Renal cortex interstitium (tissue), 11 donors: ENCODE measurements at regions not wholly inside any gene's neighbourhood (a gene's known extent, or its start where the extent isn't known, plus 50 kb on each side); places are given as distances from the start of the nearest gene placed in this dataset.
"Not testable (repeated sequence)": the region's sequence is repeated elsewhere in the genome, so short reads cannot be mapped to it uniquely, and the experiment has no call there.

Source experiments
- DNase-seq, 11 donors: peaks; one replicate each; pipeline ENCODE4 v3.0.0-alpha.2; 2013; ENCODE audit warnings: low read depth in 9 of 11, low spot score in 4 of 11; ENCODE audit errors: extremely low read depth in 1 of 11

GRCh38 chr17:55898195-55898594 is 147.3 kb downstream of the PCTP start:
- DNase-seq = no peak

- DNase-seq = no peak
Observed at GRCh38 chr17:55900188-55900587, 149.3 kb downstream of the PCTP start.

- no peak for DNase-seq
Observed at GRCh38 chr17:55903028-55903690, 152.3 kb downstream of the PCTP start.

DNA sequence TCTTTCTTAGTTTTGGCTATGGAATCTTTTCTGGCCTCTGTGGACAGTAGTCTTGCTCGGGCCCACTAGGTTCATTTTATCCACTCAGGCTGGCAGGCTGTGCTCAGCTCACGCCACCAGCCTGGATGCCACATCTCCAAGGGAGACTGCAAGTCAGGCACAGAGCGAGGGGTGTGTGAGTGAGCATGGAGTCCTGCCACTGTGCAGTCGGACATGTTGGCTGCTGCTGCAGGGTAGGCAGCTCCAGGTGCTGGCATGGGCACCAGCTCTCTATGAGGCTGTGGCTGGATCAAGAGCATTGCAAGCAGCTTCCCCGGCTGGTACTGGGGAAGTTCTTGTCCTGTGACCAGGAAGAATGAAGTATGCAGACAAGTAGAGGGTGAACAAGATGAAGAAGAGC is 158.9 kb downstream of the PCTP start:
- DNase-seq = no peak

DNA sequence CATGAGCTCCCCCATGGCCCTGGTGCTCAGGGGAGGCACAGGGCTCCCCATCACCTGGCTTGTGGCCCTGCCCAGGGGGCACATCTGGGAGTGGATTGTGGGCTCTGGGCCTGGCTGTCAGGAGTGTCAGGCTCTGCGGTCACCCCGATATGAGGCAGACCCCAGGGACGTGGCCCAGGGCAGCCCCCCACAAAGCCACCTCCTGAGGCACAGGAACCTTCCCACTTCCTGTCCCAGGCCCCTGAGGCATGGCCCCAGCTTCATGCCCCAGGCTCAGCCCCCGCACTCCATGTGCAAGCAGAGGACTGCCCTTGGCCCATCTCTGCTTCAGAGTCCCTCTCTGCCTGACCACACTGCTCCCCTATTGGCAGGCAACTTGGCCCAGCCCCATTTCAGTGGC is 160.3 kb downstream of the PCTP start:
- no peak for DNase-seq

DNA sequence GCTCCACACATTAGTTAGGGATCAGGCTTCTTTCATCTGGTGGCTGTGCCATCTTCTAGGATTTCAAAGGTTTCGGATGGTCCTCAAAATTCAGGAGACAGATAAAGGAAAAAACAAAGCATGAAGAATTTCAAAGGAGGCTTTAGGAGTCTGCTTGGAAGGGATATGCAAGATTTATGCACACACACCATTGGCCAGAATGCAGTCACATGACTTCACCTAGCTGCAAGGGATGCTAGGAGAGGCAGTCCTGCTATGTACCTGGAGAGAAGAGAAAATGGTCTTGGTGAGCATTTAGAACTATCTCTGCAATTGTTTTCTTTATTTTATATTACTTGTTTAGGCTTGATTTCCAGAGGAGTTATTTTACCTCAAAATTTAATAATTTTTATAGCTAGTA is 174.6 kb downstream of the PCTP start:
- no peak for DNase-seq

DNA sequence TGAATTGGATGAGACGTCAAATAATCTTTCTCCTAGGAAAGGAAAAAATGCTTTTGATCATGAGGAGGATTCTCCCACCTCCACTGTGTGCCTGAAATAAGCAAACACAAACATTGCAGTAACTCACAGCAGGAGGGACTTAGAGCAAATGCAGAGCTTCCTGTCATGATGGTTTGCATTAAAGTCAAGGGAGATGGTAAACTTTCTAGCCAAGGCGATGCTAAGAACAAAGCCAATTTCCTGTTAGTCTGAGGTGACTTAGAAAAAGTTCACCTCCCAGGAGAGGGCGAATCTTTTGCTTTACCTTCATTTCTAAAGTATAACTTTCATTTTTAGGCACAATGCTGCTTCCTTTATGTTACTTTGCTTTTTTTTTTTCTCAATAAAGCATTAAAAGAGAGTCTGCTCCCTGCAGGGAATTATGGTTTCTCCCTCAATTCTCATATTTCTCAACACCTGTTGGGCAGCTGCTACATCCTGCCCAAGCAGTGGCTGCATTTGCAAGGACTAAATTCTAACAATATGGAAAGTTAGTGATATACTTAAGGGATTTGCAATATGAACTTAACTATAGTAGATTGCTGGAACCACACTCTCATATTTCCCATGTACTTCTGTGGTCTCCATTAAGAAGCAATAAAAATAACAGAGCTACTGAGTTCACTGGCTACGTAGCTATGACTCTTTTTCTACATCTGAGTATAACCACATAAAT is 175.6 kb downstream of the PCTP start:
- no peak for DNase-seq

DNA sequence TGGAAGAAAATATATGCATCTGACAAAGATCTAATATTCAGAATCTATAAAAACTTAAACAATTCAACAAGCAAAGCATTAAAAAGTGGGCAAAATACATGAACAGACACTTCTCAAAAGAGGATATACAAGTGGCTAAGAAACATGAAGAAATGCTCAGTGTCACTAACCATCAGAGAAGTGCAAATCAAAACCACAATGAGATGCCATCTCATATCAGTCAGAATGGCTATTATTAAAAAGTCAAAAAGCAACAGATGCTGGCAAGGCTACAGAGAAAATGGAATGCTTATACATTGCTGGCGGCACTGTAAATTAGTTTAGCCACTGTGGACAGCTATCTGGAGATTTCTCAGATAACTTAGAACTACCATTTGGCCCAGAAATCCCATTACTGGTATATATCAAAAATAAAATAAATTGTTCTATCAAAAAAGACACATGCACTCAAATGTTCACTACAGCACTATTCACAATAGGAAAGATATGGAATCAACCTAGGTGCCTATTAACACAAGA is 179.5 kb downstream of the PCTP start:
- no peak for DNase-seq

GRCh38 chr17:55931446-55931845 is 180.6 kb downstream of the PCTP start:
- DNase-seq = no peak

- no peak for DNase-seq
Observed at GRCh38 chr17:55932973-55933372, 182.1 kb downstream of the PCTP start.

GRCh38 chr17:55939181-55939810 is 188.4 kb downstream of the PCTP start:
- not testable (repeated sequence) for DNase-seq

- DNase-seq = no peak
Observed at GRCh38 chr17:55959756-55960155, 193.5 kb upstream of the ANKFN1 start.

DNA sequence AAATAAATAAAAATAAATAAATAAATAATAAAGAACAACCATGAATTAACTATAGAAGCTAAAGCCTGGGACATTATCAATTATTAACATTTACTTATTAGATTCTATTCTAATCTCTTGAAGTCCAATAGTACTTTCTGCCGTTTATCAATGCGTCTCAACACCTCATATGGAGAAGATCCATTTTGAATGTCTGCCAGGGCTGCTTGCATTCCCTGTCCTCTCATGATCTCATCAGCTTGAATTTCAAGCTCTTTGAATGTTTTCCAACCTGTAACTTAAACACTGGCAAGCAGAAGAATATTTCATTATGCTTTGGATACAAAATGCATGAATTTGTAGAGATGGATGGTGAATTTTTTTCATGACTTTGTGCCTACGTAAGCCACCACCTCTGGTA is 191.9 kb upstream of the ANKFN1 start:
- DNase-seq = no peak

GRCh38 chr17:55962951-55963401 is 190.3 kb upstream of the ANKFN1 start:
- DNase-seq = no peak

DNA sequence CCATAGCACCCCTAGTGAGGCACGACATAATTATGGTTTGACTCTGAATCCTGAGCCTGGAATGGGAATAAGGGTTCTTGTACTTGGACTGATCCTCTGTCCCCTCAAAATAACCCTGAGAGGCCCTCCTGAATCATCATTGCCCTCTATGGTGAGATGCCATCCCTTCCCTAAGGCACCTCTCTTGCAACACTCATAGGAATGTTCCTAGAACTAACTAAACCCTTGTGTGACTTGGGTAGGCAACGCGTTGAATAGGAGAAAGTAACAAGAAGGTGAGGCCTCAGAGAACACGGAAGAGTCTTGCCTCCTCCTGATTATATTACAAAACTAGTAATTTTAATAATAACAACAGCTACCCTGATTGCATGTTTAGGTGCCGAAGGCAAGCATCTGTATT is 189.1 kb upstream of the ANKFN1 start:
- DNase-seq = no peak

- no peak for DNase-seq
Observed at GRCh38 chr17:55965051-55965450, 188.2 kb upstream of the ANKFN1 start.

DNA sequence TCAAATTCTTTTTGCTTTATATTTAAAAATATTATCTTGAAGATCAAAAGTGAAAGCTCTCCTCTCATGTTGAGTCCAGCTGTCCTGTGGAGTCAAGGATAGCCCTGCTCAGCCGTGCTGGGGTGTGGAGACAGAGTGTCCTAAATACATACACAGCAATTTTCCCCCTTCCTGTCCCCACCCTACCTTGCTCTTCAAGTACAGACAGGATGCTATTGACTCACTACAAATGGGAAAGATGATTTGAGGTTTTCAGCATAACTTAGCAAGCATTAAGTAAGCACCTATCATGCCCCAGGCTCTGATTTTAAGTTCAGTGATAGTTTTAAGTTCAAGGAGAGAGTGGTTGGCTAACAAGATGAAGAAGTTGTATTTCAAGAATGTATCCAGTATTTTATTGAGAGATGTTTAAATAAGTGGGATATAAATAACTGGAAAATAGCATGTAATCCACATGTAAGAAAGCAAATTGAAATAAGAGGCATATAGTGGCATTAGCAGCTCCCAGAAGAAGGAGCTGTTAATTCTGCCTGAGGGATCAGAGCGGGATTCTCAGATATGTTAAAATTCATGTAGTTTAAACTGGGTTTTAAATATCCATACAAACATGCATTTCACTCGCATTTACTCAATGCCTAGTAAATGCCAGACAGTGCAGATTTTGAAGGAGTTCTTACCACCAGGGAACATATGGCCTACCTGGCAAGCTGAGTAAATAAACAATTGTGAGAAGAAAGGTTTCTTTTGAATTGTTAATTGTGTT is 183.5 kb upstream of the ANKFN1 start:
- no peak for DNase-seq

DNA sequence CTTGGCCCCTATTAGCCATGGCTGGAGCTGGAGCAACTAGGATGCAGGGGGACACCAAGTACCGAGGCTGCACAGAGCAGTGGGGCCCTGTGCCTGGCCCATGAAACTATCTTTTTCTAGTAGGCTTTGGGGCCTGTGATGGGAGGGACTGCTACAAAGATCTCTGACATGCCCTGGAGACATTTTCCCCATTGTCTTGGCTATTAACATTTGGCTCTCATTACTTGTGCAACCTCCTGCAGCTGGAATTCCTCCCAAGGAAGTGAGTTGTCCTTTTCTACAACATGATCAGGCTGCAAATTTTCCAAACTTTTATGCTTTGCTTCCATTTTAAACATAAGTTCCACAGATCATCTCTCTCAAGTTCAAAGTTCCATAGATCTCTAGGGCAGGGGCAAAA is 174.7 kb upstream of the ANKFN1 start:
- DNase-seq = no peak

DNA sequence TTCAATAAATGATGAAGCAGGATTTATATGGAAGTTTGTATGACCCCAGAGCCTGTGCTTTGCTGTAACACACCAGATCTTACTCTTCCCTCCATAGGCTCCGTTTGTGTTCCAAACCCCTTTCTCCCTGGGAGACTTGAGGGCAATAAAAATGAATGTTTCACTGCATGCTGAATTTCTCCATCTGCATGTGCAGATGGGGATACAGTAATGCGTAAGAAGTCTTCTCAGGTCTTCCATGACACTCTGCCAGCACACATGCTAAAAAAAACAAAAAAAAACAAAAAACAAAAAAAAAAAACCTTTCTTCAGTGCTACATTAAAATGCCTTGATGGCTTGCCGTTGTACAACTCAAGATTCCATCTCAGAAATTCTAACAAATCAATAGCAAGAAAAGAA is 170.2 kb upstream of the ANKFN1 start:
- no peak for DNase-seq

DNA sequence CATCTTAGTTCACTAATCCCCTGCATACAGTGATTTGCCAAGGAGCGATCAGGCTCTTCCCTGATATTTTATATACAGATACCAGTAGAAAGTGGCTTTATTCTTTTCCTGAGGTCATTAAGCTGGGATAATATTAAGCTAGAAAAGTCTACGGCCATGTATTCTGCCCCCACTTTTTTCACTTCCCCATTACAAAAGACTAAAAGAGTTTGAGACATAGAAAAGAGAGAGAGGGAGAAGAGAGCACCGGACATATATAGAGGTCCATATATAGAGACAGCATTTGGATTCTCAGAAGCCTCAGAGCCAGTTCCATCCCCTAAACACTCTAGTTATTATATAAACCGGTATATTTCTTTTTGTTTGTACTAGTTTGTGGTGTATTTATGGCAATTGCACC is 166.5 kb upstream of the ANKFN1 start:
- no peak for DNase-seq
